Non-pigmented ciliary epithelial cell (primary cell): ENCODE measurements at regions not wholly inside any gene's neighbourhood (a gene's known extent, or its start where the extent isn't known, plus 50 kb on each side); places are given as distances from the start of the nearest gene placed in this dataset.

ENCODE experiments used
- DNase-seq: peaks from one replicate; pipeline ENCODE4 v3.0.0-alpha.2; 2010; ENCODE audit warnings: low read depth

DNA sequence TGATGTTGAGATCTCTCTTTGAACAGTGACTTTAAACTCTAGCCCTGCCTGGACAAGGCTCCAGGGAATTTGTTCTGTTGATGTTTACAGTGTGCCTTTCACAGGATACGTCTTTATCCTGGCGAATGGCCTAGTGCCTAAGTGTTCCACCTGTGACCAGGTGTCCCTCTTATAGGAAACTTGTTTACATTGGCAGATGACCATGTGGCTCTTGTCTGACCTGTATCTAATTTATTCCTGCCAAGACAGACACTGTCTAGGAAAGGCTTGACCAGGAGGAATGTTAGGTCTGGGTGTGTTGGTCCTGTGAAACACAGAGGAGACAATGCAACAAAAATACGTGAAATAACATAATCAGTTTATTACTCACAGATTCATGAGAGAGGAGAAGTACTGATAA is 875.6 kb downstream of the METTL15 start:
- no peak for DNase-seq

DNA sequence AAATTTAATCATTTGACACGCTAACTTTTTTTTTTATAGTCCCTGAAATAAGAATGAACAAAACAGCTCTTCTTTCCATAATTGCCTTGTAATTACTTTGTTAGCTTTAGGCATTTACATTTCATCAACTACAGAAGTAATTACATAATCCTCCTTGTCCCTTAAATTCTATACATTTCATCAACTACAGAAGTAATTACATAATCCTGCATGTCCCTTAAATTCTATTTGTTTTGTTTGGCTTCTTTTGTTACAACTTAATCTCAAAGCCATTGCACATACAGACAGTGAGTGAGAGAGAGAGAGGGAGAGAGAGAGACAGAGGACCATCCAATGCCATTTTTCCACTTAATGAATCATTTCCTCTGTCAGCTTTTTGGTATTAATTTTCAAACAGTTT is 873.2 kb downstream of the METTL15 start:
- DNase-seq, result no peak

DNA sequence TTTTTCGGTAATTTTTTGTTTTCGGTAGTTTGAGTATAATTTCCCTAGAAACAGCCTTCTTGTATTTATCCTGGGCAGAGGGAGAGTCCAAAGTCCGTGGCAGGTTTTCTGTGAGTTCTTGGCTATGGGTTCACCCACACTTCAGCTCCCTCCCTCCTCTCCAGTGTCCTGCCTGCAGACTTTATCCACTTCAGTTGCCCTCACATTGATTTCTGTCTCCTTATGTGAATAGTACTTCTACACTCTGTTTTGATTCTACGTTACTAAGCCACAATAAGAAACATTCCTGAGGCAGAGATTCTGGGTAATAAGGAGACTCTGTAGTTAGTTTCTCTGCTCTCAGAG is 868.6 kb downstream of the METTL15 start:
- DNase-seq, result no peak

DNA sequence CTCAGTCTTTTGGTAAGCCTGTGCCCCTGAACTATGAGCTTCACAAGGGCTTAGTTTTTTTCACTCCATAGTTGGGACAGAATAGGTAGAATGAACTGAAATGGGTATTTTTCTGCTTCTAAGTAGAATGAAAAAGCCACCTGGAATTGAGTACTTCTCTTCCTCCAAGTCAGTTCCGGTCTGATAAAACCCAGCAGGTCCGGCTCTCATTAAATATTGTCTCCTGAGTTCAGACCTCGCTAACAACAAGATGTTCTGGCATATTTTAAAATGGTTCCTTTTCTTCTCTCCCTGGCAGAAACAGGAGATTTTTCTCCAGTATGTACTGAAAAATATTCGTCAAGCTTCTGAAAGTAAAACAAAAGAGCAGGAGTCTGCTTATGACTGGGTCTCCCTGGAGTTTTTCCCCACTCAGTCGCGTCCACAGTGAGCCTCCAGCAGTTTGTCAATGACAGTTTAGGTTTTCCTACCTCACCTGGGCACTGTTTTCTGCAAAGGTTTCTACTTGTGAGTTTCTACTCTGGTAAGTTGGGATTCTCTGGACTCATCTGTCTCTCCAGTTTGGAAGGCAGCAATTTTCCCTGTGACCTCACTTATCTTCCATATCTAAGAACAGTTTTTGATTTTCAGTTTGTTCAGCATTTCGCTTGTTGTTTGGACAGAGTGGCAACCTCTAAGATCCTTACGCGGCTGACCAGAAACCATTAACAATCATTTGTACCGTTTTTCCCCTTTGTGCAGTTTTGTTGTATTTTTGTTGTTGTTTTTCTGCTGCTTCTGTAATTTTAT is 868.0 kb downstream of the METTL15 start:
- DNase-seq, result no peak

DNA sequence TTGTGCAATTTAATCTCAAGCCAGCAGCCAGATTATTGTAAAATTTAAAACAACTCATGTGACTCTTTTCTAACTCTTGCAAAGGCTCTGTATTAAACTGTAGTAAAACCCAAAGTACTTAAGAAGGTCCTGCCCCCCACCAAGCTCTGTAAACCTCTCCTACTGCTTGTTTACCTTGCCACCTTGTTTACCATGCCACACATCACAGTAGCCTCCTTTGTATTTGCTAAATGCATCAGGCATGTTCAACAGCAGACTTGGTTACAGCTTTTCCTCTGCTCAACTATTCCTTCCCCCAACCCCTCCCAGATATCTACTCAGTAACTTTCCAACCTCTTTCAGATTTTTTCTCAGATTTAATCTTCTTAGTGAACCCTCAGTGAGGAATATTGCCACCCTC is 861.6 kb downstream of the METTL15 start:
- DNase-seq, result no peak

DNA sequence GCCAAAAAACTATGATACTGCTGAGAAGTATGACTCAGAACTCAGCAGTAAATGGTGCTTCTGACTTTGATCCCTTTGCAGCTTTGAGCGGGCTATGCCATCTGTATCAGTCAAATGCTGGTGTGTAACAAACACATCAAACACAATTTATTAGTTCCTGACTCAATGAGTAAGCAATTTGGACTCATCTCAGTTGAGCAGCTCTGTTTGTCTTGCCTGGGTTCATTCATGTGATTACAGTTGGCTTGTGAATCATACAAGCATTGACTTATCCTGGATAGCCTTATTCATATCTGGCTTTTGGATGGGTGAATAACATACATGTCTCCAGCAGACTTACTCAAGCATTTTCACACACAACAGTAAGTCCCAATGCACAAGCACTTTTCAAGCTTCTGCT is 858.8 kb downstream of the METTL15 start:
- no peak for DNase-seq

DNA sequence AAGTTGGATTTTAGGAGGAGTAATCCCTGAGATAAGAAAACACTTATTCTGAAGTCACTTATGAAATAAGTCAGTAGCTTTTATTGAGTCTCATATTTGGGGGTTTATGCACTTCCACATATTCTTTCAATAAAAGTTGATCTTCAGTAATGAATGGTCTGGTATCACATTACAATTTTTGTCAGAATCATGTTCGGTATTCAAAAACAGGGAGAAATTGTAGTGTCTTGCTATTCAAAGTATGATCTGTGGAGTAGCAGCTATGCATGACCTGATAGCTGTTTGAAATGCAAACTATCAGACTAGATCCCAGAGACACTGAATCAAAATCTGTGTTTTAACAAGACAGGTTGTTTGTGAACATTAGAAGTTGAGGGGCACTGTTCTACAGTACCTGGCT is 857.6 kb downstream of the METTL15 start:
- no peak for DNase-seq

DNA sequence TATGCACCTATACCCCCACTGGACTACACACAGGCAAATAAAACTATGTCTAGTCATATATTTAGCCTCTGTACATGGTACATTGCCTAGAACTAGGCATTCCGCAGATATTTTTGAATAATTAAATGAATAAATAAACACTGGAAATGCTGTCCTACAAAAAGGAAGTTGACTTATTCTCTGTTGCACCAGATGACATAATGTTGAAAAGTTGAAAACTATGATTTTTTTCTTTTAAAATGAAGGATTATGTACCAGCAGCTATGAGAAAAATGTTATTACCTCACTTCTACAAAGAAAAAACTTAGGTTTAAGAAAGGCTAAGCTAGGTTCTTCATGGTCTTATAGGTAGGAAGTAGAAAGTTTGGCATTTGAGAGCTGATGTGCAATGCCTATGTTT is 856.6 kb downstream of the METTL15 start:
- DNase-seq, result no peak

DNA sequence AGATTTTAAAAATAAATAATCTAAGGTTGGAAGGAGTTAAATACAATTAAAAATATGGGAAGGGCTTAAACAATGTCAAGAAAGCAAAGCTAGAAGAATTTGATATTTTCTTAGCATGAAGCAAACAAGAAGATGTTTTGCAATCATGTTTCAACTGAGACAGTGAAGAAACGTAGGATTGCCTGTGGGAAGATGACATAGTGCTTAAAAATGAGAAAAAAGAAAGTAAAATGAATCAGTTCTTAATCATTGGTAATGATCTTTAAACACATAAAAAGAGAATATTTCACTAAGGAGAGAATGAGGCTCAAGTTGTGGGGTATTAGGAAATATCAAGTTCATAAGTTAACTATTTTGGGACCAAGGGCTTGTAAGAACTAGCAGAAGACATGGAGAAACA is 855.0 kb downstream of the METTL15 start:
- no peak for DNase-seq

DNA sequence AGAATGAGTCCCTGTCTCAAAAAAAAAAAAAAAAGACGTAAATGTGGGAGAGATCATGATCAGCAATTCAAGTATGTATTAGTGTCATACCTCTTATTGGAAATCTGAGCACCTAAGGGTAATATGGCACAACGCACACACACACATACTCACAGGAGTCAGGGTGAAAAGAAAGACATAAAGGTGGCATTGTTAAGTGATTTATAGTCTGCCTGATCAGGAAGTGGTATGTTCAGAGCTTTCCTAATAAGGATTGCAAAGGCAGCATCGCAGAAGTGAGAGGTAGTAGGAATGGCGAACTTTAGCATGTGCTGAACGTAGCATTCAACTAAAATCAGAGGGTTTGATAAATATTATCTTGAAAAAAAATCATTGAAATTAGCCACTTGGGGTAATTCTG is 854.3 kb downstream of the METTL15 start:
- DNase-seq, result no peak

DNA sequence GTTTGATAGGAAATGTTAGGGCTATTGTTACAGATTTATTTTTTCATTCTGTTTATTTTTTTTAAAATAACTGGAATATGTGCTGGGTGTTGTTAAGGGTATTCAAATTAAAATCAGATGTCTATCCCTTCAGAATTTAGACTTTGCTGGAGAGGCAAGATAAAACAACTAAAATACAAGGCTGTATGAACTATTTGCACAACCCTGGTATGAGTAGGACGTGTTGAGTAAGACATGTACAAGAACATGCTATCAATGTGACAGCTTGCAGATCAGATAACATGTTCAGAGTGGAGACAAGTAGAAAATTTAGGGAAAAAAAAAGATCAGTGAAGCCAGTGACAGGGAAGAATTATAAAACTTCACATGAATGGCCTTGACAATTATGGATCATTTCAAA is 853.5 kb downstream of the METTL15 start:
- DNase-seq, result no peak

DNA sequence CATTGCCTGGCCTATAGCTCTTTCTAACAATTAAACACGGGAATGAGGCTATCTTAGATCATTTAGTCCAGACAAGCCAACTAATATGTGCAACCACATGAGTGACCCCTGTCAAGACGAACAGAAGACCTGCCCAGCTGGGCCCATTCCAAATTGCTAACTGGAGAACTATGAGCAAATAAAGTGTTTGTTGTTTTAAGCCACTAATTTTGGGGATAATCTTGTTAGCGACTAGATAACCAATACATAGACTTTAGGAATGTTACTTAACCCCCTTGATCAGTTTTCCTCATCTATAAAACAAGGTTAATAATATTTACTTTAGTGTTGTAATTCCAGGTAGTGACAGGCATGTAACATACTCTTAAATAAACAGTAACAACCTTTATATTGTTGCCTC is 848.3 kb downstream of the METTL15 start:
- DNase-seq, result no peak

DNA sequence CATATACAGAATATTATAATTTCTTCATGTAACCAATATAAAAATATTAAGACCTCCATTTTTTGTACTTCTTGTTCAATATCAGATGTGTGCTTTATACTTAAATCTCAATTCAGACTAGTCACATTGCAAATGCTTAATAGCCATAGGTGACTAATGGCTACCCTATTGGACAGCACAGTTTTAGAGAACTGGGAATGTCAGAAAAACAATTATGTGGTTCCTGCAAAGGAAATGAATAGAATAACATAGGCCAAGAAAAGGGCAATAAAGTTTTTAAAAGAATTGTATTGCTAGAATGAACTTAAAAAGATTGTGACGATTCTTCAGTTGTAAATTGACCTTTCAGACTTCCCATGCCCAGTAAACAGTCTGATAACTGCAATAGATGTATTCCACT is 843.0 kb downstream of the METTL15 start:
- DNase-seq, result no peak

DNA sequence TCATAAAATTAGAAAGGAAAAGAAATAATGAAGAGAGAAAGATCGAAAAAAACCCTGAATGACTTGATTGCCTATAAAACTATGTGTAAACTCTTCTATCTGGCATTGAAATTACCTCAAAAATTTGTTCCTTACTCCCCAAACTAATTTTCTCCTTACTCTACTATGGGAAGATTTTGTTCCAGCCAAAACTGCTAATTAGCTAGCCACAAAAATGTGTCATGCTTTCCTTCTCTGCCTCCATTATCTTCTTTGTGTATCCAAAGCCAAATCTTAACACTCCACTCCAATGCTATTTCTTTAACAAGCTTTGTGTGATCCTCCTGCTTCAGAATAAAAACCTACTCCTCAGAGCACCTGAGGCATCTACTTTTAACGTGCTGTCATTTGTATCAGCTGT is 831.2 kb downstream of the METTL15 start:
- DNase-seq, result no peak

DNA sequence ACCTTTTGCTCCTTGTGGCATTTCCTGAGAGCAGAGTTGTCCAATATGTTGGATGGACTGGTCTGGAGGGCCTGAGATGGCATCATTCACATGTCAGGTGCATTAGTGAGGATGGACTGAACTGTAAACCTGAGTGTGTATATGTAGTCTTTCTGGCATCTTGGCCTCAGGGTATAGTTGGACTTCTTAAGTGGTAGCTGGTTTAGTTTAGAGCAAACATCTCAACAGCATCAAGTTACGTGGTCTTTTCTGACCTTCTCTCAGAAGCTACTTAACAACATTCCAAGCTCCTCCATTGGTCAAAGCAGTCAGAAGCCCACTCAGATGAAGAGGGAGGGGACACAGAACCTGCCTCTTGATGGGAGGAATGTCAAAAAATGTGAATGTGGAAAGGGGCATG is 829.9 kb downstream of the METTL15 start:
- no peak for DNase-seq

DNA sequence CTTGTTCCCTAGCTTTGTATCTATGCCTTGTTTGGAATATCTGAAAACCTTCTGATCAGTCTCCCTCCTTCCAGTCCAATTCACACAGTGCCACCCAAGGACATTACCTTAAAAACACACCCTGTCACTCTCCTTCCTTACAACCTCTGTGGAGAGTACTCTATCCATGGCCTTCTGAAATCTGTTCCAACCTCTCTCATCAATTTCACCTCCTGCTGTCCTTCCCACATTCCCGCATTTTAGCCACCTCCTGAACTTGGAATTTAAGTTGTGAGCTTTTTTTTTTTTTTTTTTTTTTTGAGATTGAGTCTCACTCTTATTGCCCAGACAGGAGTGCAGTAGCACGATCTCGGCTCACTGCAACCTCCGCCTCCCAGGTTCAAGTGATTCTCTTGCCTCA is 824.8 kb downstream of the METTL15 start:
- no peak for DNase-seq

DNA sequence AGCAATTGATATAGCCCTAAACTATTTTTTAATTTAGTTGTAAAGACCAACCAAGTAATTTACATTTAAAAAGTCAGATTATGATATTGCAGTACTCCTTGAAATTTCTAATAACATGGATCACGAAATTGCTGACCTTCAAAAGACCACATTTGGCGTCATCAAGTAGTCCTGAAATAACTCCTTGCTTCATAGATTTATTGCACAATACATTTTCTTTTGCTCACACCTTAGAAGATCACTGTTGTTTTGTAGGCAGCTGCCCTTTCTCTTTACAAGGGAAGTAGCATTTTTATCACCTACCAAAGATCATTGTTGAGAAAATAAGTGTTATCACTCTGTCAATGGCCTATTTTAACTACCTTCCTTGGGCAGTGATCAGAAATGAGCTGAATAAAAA is 815.8 kb downstream of the METTL15 start:
- DNase-seq, result no peak

DNA sequence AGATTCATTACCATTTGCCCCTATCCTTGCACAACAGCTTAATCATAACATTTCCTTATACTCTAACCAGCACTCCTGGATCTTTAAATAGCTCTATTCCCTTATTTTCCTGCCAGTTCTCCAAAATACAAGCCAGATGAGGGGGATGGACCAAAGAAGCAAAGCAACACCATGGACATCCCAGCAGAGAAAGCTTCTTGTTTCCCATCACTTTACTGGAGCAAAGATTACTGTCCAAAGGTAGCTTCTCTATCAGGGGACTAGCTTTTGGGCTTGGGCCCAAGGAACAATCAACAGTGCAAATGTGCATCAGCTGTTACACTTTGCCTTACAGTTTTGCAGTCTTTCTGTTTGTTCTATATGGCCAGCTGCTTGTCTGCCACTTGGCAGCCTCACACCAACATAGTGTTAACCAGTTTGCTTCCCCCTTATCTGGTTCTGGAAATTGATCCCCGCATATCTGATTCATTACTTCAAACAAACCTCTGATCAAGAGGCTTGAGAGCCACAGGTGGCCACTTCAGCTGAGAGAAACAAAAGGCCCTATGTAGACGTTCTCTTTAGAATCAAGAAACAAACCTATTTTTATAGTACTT is 814.3 kb downstream of the METTL15 start:
- no peak for DNase-seq

DNA sequence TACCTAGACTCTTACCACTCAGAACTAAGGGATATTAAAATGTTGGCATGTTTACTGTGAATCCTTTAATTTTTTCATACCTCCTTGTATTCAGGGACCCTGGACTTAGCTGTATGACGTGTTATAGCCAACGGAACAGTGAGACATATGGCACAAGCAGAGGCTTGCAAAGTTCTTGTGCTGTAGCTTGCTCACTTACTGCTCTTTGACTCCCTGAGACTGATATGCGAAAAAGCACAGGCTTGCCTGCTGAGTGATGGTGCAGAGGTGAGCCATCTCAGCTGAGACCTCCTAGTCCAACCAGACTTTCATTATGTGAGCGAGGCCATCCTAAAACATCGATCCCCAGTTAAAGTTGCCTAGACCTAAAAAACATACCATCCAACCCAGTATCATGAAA is 811.0 kb downstream of the METTL15 start:
- DNase-seq, result no peak

DNA sequence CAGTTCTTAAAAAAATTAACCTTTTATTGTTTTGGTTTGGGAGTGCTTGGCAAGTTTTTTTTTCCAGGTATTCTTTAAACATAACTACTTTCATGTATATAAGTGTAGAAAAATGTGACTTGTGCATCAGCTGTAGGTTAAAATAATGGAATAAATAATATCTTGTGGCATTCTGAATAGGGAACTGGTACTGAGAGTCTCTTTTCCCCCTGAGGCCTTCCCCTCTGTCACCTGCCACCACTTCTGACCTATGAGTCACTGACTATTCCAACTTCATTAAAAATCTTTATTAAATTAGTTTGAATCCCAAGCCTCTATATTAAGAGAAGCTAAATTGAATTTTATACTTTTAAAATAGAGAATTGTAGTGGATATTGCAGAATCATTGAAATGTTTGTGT is 805.7 kb downstream of the METTL15 start:
- DNase-seq, result no peak

DNA sequence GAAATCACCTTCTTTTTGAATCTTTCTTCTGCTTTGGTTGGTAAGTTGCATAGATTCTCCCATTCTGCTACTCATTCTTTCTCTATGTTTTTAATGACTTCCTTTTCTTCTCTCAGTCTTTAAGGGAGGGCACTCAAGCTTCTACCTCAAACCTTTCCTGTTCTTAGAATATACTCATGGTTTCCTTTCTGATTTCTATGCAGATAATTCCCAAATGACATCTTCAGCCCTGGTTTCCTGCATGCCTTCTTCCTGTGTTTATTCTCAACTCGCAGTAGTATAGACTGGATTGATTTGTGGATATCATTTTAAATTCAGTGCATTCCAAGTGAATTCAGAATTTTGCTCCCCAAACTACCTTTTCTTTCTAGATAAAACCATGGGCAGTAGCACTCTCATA is 803.6 kb downstream of the METTL15 start:
- DNase-seq, result no peak

DNA sequence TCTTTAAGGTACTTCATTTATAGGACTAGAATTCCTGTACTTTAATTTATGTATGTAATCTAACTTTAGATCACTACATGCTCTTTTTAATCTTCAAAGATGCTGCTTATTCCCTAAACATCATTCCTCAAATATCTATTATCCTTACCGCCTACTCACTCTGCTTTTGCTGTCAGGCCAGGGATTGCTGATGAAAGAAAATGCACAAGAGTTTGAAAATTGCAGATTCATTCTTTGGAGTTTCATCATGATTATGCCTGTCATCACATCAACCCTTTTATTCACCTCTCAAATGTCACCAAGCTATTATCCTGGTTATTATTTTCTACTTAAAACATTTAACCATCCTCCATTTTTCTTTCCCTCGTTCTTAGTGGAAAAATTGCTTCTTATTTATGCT is 802.7 kb downstream of the METTL15 start:
- peak; percentile 5 for DNase-seq

DNA sequence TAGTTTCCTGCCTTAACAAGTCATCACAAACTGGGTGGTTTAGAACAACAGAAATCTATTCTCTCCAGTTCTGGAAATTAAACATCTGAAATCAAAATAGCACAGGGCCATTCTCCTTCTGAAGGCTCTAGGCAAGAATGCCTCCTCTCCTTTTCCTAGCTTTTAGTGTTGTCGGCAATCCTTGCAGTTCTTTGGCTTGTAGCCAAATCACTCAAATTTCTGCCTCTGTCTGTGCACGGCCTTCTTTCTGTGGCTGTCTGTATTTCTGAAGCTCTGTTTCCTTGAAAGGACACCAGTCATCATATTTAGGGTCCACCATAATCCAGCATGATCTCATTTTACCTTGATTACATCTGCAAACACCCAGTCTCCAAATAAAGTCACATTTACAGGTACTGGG is 795.5 kb downstream of the METTL15 start:
- DNase-seq, result no peak

DNA sequence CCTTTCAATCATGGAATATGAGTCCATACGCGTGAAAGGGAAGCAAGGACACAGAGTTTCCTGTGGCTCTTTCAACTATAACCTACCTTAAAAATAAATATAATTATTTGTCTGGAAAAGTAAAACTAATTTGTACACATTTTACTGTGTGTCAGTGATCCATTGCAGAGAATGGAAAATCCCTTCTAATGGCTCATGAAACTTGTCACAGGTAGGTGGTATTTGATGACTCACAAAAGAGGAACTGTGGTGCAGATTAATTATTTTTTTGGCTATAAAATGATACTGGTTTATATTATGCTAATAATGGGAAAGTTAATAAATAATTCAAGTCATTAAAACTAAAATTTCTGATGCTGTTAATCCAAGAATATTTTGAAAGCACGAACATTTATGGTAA is 792.2 kb downstream of the METTL15 start:
- DNase-seq, result no peak
